GM23338 (cell line): ENCODE measurements at regions not wholly inside any gene's neighbourhood (a gene's known extent, or its start where the extent isn't known, plus 50 kb on each side); places are given as distances from the start of the nearest gene placed in this dataset.

Experiments
- ATAC-seq: fragments of 200-7000 bp; cut with Tn5 transposase; 3 replicates; pipeline ENCODE4 v1.9.1; 2020
- DNase-seq: peaks from one replicate; pipeline ENCODE4 v3.0.0-alpha.2; 2015; ENCODE audit warnings: low spot score
- H2AFZ ChIP-seq: fragments of 200-600 bp; sonication (generic); 2 replicates; pipeline ENCODE4 v1.8.0; 2016; ENCODE audit warnings: antibody characterized with exemption, mild to moderate bottlenecking, moderate library complexity
- H3F3A ChIP-seq: fragments of 200-600 bp; sonication (generic); replicated peaks from 2 replicates; pipeline ENCODE4 v1.8.0; 2017; ENCODE audit warnings: antibody characterized with exemption, mixed run types, low read depth
- H3K27ac ChIP-seq: fragments of 200-600 bp; sonication (generic); 2 replicates; pipeline ENCODE4 v1.6.1; 2016; ENCODE audit warnings: low read depth
- H3K27me3 ChIP-seq: fragments of 200-600 bp; sonication (generic); 2 replicates; pipeline ENCODE4 v1.8.0; 2016; ENCODE audit warnings: mild to moderate bottlenecking, mixed run types, moderate library complexity; ENCODE audit not compliant: insufficient read depth
- H3K36me3 ChIP-seq: fragments of 200-600 bp; sonication (generic); 2 replicates; pipeline ENCODE4 v1.8.0; 2016; ENCODE audit warnings: mild to moderate bottlenecking; ENCODE audit not compliant: insufficient read depth
- H3K4me1 ChIP-seq: fragments of 200-600 bp; sonication (generic); 2 replicates; pipeline ENCODE4 v1.8.0; 2016; ENCODE audit warnings: mild to moderate bottlenecking, moderate library complexity; ENCODE audit not compliant: insufficient read depth
- H3K4me2 ChIP-seq: fragments of 200-600 bp; sonication (generic); 2 replicates; pipeline ENCODE4 v1.7.1; 2017; ENCODE audit warnings: mixed run types
- H3K4me3 ChIP-seq: fragments of 200-600 bp; sonication (generic); 2 replicates; pipeline ENCODE4 v1.6.1; 2016; ENCODE audit warnings: mixed run types
- H3K79me2 ChIP-seq: fragments of 200-600 bp; sonication (generic); replicated peaks from 2 replicates; pipeline ENCODE4 v1.8.0; 2017; ENCODE audit warnings: mild to moderate bottlenecking; ENCODE audit not compliant: insufficient read depth
- H3K9me2 ChIP-seq: fragments of 200-600 bp; sonication (generic); 2 replicates; pipeline ENCODE4 v1.8.0; 2017; ENCODE audit not compliant: insufficient read depth
- H4K20me1 ChIP-seq: fragments of 200-600 bp; sonication (generic); replicated peaks from 2 replicates; pipeline ENCODE4 v1.8.0; 2017; ENCODE audit warnings: mild to moderate bottlenecking; ENCODE audit not compliant: insufficient read depth
- H3K27ac Mint-ChIP-seq: 2 replicates; pipeline ENCODE4 v1.8.0; 2020; ENCODE audit warnings: inconsistent platforms, mild to moderate bottlenecking, moderate library complexity, mixed read lengths
- H3K27me3 Mint-ChIP-seq: 3 replicates; pipeline ENCODE4 v1.8.0; 2022; ENCODE audit warnings: low read depth, mild to moderate bottlenecking, moderate library complexity, mixed read lengths, inconsistent platforms; ENCODE audit not compliant: insufficient read depth, poor library complexity
- H3K36me3 Mint-ChIP-seq: 3 replicates; pipeline ENCODE4 v1.8.0; 2021; ENCODE audit warnings: low read depth, mild to moderate bottlenecking, inconsistent platforms, moderate library complexity, mixed read lengths
- H3K4me1 Mint-ChIP-seq: 3 replicates; pipeline ENCODE4 v1.8.0; 2020; ENCODE audit warnings: mild to moderate bottlenecking, inconsistent platforms, mixed read lengths
- H3K4me3 Mint-ChIP-seq: 3 replicates; pipeline ENCODE4 v1.8.0; 2021; ENCODE audit warnings: moderate library complexity, mild to moderate bottlenecking, inconsistent platforms, mixed read lengths
- H3K9me3 Mint-ChIP-seq: 3 replicates; pipeline ENCODE4 v1.8.0; 2020; ENCODE audit warnings: moderate library complexity, mild to moderate bottlenecking, inconsistent platforms, mixed read lengths
- CREB1 ChIP-seq: fragments of 250-450 bp; sonication (Bioruptor Pico); IDR thresholded peaks from 2 replicates; pipeline ENCODE4 v1.5.0; 2020; ENCODE audit warnings: low read depth, mild to moderate bottlenecking, moderate library complexity
- CTCF ChIP-seq, 2 experiments: fragments of 200-600 bp in 1 of 2; sonication (generic) in 1 of 2; conservative IDR thresholded peaks; 2 replicates each; pipeline versions ENCODE4 v1.5.1 to v1.6.1; 2016 to 2017; ENCODE audit warnings: antibody characterized with exemption in 2 of 2, low read depth in 2 of 2, mild to moderate bottlenecking in 2 of 2, moderate library complexity in 1 of 2
- JUNB ChIP-seq: IDR thresholded peaks from one replicate; pipeline ENCODE4 v1.6.1; 2016; ENCODE audit warnings: antibody characterized with exemption; ENCODE audit not compliant: unreplicated experiment
- NANOG ChIP-seq: IDR thresholded peaks from 2 replicates; pipeline ENCODE4 v1.6.1; 2016; ENCODE audit warnings: antibody characterized with exemption, borderline replicate concordance
- POLR2AphosphoS5 ChIP-seq: IDR thresholded peaks from 2 replicates; pipeline ENCODE4 v1.6.1; 2016; ENCODE audit warnings: antibody characterized with exemption, low read depth
- STAT1 ChIP-seq: IDR thresholded peaks from one replicate; pipeline ENCODE4 v1.6.1; 2016; ENCODE audit warnings: antibody characterized with exemption; ENCODE audit not compliant: unreplicated experiment
- ZNF331 ChIP-seq: fragments of 250-450 bp; sonication (Bioruptor Pico); IDR thresholded peaks from 2 replicates; pipeline ENCODE4 v1.5.0; 2020; ENCODE audit warnings: low read depth, mild to moderate bottlenecking, moderate library complexity
- ZNF462 ChIP-seq: fragments of 250-450 bp; sonication (Bioruptor Pico); IDR thresholded peaks from 2 replicates; pipeline ENCODE4 v1.5.0; 2020; ENCODE audit warnings: mild to moderate bottlenecking, moderate library complexity

GRCh38 chr3:102162251-102162650, 272.6 kb upstream of the ZPLD1 start (continued):
- no peak for TF ChIP-seq NANOG
- TF ChIP-seq ZNF331 (CRISPR knock-in tag): no peak
- TF ChIP-seq CTCF (conservative IDR thresholded peaks at IDR 0.05; ENCODE audit: low read depth in 2 of 2): no peak

- Histone ChIP-seq H3K27ac (no peak overlapping the region), H3K4me3 (no peak overlapping the region), H4K20me1 (no peaks in the 10 kb centered on the region), H3K36me3 (no peaks in the 10 kb centered on the region), H3K4me2 (no peak overlapping the region), H3K27me3 (no peaks in the 10 kb centered on the region), H2AFZ (no peak overlapping the region), H3K4me1 (no peaks in the 10 kb centered on the region), H3F3A (no peaks in the 10 kb centered on the region), H3K9me2 (no peaks in the 10 kb centered on the region), H3K79me2 (no peaks in the 10 kb centered on the region)
- no peaks in the 10 kb centered on the region for H3K4me1 Mint-ChIP-seq
- H3K9me3 Mint-ChIP-seq: no peaks in the 10 kb centered on the region
- DNase-seq: no peak
- no peak overlapping the region for H3K27ac Mint-ChIP-seq
- H3K4me3 Mint-ChIP-seq: no peak overlapping the region
- no peaks in the 10 kb centered on the region for H3K27me3 Mint-ChIP-seq
- no peak for TF ChIP-seq STAT1
- TF ChIP-seq ZNF462: no peak
- TF ChIP-seq NANOG: no peak
- TF ChIP-seq JUNB: no peak
- TF ChIP-seq CREB1 (CRISPR knock-in tag): no peak
- no peak for TF ChIP-seq POLR2AphosphoS5
- no peak for ATAC-seq
- H3K36me3 Mint-ChIP-seq: no peaks in the 10 kb centered on the region
Measured at GRCh38 chr3:102163039-102163817, 271.6 kb upstream of the ZPLD1 start.
